GM18511 (cell line): ENCODE measurements at regions not wholly inside any gene's neighbourhood (a gene's known extent, or its start where the extent isn't known, plus 50 kb on each side); places are given as distances from the start of the nearest gene placed in this dataset.
"Not testable (repeated sequence)": the region's sequence is repeated elsewhere in the genome, so short reads cannot be mapped to it uniquely, and the experiment has no call there.

Experiments used
- ATAC-seq: cut with Tn5 transposase; IDR thresholded peaks from one replicate; pipeline ENCODE4 v1.9.1; 2021; ENCODE audit warnings: mild to moderate bottlenecking, moderate library complexity; ENCODE audit not compliant: unreplicated experiment

- no peak for ATAC-seq
Observed at GRCh38 chr13:89518289-89519077, 1829.0 kb upstream of the MIR17HG start.

DNA sequence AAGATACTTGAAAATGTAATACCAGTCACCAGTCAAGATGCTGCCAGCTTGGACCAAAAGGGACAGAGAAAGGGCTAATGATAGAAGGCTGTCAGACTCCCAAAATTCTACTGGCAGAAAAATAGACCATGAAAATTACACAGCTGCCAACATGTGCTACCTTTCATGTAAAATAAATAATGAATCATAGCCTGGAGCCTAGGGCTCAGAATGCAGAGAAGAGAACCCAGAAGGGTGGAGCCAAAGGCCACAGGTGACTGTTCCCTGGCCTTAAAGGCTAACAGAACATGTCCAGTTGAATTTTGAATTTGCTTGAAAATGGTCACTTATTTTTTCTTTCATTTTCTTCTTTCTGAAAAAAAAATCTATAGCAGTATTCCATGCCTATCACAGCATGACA, 1827.0 kb upstream of the MIR17HG start:
- ATAC-seq = no peak

- ATAC-seq = not testable (repeated sequence)
Observed at GRCh38 chr13:89521672-89522071, 1825.8 kb upstream of the MIR17HG start.

GRCh38 chr13:89541091-89542030, 1806.1 kb upstream of the MIR17HG start:
- ATAC-seq = no peak

- no peak for ATAC-seq
Observed at GRCh38 chr13:89550938-89551337, 1796.5 kb upstream of the MIR17HG start.

DNA sequence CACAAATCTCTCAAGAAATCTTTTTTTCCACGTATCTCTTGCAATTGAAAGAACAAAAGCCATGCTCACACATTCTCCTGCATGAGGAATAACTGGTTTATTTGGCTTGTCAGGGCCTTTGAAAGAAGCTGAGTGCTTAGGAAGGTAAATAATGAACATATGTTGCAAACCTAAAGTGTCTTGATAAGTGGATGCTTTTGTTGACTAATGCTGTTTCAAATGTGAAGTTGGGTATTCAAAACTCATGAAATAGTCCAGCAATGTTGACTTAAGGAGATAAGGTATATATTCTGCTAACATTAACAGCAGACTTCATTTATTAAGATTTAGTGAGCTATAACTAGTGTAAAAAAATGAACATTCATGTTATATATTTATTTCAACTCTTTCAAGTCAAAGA, 1792.7 kb upstream of the MIR17HG start:
- ATAC-seq = no peak

DNA sequence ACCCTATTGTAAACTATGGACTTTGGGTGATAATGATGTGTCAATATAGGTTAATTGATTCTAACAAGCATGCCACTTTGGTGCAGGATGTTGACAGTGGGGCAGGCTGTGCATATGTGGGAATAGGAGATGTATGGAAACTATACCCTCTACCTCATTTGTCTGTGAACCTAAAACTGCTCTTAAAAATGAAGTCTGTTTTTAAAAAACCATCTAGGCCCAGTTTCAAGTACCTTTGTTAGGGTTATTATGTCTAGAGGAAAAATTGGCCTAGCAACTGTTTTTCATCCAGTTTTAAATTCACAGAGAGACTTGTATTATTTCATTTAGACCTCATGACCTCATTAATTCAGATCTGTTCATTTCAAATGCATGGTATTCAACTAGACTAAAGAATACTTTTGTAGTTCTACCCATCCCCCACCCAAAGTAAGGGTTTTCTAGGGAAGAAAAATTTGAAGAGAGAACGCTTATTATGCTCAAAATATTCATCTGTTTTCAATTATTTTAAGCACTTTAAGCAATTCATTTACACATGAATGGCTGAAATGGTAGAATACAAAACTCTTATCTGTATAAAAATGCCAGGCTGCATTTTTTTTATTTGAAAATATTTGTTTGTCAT, 1781.9 kb upstream of the MIR17HG start:
- no peak for ATAC-seq

DNA sequence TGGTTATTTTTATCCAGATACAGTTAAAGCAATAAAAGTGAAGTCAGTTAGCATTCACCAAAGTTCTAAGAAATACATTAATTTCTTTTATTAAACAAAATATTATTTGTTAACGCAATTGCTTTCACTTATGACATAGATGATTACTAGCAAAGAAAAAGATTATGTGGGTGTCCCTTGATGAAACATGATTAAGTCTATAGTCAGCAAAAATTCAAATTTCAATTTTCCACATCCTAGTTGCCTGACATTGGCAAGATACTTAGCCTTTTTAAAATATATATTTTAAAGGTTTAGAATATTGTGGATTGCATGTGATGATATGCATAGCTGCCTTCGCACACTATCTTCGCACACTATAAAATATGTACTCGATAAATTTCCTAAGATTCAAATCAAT, 1780.5 kb upstream of the MIR17HG start:
- no peak for ATAC-seq

DNA sequence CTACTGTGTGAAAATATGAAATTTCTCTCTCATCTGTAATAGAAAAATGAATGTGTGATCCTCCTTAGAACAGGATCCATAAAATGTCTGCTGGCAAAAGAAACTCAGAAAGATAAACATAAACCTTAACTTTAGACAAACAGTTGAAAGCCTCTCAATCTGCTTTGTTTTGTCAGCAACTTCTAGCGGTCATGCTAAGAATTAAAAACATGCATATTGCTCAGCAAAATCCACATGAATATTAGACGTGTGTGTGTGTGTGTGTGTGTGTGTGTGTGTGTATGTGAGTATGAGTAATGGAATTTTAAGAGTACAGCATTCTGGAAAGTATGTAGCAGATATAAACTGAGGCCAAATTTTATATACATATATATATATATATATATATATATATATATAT, 1779.2 kb upstream of the MIR17HG start:
- ATAC-seq = no peak

- ATAC-seq = no peak
Observed at GRCh38 chr13:89568746-89569145, 1778.7 kb upstream of the MIR17HG start.

DNA sequence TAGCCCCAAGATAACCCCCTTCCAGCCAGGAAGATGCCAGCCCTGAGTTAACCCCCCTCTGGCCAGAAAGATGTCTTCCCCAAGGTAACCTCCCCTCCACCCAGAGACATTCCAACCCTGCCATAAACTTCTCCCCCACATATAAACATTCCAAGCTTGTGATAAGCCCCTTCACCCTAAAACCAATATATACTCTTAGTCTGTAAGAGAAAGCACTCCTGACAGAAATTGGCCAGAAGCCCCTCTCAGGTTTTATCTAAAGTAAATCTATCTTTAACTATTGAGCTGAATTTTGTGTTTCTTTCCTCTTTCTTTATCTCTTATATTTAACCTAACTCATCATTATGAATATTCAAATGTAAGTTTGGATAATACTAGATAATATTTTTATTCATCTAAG, 1775.8 kb upstream of the MIR17HG start:
- ATAC-seq = no peak

- no peak for ATAC-seq
Observed at GRCh38 chr13:89574077-89574476, 1773.4 kb upstream of the MIR17HG start.

DNA sequence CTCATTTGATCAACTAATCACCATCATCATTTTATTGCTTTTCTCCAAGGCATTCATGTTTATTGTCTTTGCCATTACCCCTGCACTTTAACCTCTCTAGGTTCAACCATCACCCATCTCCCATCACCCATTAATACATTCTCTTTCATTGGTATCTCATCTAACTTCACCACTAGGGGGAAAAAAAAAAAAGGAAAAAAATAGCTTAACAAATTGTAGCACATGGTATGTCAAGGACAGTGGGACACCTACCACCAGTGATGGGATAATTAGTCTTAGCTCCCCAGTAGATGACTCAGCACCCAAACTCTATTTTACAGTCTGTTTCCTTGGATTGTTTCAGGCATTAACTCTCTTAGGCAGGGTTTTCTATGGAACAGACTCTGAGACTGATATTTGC, 1770.2 kb upstream of the MIR17HG start:
- no peak for ATAC-seq

DNA sequence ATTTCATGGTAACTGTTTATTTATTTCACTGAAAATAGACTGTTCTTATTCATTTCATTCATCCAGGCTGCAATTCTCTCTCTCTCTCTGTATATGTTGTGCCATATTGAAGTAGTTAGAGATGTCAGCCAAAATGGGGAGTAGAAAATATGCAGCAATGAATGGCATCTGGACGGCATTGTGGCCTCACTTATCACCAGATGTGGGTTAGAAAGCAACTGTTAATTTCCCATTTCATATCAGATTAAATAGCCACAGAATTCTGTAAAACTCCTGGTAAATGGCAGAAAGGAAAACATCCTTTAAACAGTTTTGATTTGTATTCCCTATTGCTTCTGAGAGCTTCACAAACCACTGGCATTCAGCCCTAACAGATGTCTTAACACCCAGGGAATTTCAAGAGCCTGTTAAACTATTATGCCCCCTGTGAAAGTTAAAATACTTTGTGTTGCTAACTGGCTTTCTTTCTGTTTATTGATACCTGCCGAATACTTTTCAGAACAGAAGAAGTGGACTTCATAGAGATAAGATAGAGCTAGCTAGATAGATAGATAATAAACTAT, 1763.3 kb upstream of the MIR17HG start:
- ATAC-seq = no peak

DNA sequence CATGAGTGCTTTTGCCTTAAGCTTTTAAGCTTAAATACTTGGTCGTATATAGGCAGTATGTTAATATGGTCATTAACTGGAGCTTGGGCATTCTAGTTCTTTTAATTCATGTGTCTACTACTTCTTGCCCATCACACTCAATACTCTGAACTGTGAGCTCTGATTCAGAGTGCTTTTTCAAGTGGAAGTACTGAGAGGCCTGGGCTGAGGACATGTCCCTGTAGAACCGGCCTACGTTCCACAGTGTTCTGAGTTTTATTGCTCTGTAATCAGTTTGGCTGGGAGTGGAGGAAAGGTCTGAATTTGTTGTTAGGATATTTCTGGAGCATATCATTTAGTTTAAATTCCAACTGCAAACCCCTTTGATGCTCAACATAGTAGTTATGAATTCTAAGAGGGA, 1744.8 kb upstream of the MIR17HG start:
- no peak for ATAC-seq

DNA sequence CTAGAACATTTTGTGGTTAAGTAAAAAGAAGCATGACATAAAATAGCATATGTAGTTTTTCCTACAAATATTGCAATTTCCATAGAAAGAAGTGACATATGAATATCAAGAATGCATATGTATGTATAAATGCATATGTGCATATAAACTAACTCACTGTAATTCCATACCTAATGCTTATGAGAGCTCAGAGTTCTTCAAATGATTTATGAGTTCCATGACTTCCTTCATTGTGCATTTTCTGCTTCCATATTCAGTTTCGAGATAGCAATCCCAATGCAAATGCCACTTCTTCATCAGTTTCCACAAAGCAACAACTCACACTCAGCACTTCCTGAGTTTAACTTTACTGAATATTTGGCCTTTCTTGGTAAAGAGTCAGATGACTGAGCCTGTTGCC, 1744.3 kb upstream of the MIR17HG start:
- no peak for ATAC-seq

DNA sequence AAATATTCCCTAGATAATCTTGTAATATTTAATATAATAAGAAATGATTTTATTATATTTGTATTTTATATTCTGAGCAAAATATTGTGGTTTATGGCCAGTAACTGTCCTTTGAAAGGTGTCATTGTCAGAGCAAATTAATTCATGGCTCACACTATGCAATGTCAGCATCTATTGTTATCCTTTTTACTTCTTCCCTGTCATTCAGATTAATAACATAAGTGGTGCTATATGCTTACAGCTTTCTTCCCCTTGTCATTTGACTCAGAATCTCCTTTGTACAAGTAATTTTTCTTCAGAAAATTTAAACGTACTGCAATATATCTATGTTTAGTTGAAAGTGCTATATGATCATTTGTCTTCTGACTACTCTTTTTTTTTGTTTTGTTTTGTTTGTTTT, 1738.2 kb upstream of the MIR17HG start:
- ATAC-seq = no peak

DNA sequence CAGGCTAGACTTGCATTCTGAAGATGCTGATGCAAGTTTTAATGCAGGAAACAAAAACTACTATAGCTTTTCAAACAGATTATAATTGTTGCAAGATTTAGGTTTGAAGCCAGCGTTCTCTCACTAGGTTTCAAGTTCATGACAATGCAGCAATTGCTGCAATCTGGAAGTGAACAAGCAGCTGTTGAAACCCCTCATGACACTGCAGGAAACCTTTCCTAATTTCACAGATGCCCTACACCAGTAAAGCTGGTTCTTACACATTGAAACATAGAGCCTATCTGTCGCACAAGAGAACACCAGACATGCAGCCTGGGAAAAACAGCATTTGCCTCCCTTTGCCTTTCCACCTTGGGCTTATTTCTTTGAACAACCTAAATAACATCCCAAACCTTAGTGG, 1737.2 kb upstream of the MIR17HG start:
- no peak for ATAC-seq

DNA sequence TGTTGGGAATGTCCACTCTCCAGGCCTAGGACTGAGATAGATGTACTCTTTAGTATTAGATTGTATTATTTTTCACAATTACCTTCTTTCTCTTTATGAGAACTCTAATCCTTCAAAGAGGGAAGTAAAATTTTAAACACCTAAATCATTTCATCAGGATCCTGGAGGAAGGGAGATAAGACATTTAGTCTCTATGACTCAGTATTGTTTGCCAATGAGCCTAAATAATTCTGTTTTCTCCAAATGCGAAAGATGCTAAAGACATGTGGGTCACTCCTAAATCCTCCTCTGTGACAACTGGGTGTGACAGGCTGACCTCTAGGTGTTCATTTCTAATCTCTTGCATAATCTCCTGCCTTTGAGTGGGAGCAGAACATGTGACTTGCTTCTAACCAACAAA, 1736.6 kb upstream of the MIR17HG start:
- ATAC-seq = no peak

- ATAC-seq = no peak
Observed at GRCh38 chr13:89627996-89628395, 1719.5 kb upstream of the MIR17HG start.

GRCh38 chr13:89628567-89628966, 1718.9 kb upstream of the MIR17HG start:
- no peak for ATAC-seq
